ENCODE measurements at regions not wholly inside any gene's neighbourhood (a gene's known extent, or its start where the extent isn't known, plus 50 kb on each side); places are given as distances from the start of the nearest gene placed in this dataset.

DNA sequence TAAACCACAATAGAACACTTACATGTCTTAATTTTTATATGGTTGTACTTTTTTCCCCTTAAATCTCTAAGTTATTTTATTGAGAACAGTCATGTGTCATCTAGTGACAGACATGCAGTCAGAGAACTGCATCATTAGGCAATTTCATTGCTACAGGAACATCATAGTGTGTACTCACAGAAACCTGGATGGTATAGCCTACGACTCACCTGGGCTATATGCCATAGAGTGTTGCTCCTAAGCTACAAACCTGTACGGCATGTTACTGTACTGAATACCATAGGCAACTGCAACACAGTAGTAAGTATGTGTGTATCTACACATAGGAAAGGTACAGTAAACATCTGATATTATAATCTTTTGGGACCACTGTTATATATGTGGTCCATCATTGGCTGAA lies 557.6 kb downstream of the PRKD1 start:
- TF ChIP-seq, protein P1, sequence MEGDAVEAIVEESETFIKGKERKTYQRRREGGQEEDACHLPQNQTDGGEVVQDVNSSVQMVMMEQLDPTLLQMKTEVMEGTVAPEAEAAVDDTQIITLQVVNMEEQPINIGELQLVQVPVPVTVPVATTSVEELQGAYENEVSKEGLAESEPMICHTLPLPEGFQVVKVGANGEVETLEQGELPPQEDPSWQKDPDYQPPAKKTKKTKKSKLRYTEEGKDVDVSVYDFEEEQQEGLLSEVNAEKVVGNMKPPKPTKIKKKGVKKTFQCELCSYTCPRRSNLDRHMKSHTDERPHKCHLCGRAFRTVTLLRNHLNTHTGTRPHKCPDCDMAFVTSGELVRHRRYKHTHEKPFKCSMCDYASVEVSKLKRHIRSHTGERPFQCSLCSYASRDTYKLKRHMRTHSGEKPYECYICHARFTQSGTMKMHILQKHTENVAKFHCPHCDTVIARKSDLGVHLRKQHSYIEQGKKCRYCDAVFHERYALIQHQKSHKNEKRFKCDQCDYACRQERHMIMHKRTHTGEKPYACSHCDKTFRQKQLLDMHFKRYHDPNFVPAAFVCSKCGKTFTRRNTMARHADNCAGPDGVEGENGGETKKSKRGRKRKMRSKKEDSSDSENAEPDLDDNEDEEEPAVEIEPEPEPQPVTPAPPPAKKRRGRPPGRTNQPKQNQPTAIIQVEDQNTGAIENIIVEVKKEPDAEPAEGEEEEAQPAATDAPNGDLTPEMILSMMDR (IDR thresholded peaks at IDR 0.05; ENCODE audit: low read depth, low read length) = no peak
- no peak overlapping the region for H3K4me3 ChIP-seq (replicated peaks in 1 of 2; ENCODE audit: low read depth in 2 of 2, low read length in 2 of 2)
- peak in 1 of 2 donors; percentile 21 for DNase-seq (ENCODE audit: low read depth in 2 of 2)

DNA sequence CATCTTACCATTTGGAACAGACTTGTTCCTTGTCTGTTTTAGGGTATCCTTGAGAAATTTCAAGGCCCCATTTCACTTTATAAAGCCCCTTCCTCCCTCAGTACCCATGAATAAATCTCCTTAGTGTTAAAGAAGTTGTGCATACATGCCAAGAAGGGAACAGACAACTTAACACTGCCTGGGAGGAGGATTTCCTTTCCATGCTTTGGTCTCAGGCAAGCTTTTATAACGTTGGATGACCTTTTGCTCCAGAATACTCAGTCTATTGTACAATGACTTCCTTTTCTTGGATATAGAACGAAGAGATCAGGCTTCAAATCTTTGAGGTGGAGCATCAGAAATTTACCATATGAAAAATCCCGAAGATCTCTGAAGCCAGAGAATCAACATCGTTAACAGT lies 551.4 kb downstream of the PRKD1 start:
- no peak overlapping the region for H3K4me3 ChIP-seq (replicated peaks in 1 of 2; ENCODE audit: low read depth in 2 of 2, low read length in 2 of 2)
- TF ChIP-seq, protein P1 (IDR thresholded peaks at IDR 0.05; ENCODE audit: low read depth, low read length) = no peak
- no peak for DNase-seq (ENCODE audit: low read depth in 2 of 2)

DNA sequence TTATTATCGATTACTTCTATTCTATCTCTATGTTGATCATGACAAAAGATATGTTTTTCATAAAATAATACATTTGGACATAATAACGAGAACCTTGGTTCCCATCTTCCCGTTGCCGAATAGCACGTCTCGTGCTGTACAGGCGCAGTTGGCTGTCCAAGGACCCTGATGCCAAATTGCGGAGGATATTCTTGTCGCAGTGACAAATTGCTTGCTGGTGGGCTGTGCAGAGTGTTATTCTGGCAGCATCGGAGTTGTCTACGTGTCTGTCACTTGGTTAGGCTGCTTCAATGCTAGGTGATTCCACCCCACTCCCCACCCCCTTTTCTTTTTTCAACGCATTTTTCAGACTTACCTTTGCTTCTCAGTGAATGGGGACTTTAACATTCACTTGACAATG lies 546.8 kb downstream of the PRKD1 start:
- TF ChIP-seq, protein P1 (IDR thresholded peaks at IDR 0.05; ENCODE audit: low read depth, low read length) = no peak
- DNase-seq (ENCODE audit: low read depth in 2 of 2) = no peak
- H3K4me3 ChIP-seq (replicated peaks in 1 of 2; ENCODE audit: low read depth in 2 of 2, low read length in 2 of 2) = no peak overlapping the region

DNA sequence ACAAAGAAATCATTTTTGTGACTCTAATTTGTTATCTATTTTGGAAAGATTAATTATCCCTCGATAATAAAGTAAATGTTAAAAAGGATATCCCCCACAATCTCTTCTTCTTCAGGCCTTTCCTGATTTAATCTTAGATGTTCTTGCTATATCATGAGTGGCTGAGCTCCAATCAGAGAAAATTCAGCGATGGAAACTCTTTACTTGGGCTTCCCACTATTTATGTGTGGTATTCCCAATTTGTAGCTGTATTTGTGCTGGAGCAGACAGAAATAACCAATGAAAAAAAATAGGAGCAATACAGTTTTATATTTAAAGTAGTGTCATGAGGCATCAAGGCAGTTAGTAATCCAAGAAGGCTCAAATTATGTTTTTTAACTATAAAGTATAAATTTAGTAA lies 539.1 kb downstream of the PRKD1 start:
- no peak for DNase-seq (ENCODE audit: low read depth in 2 of 2)
- TF ChIP-seq, protein P1 (IDR thresholded peaks at IDR 0.05; ENCODE audit: low read depth, low read length) = no peak
- H3K4me3 ChIP-seq (replicated peaks in 1 of 2; ENCODE audit: low read depth in 2 of 2, low read length in 2 of 2) = no peak overlapping the region

DNA sequence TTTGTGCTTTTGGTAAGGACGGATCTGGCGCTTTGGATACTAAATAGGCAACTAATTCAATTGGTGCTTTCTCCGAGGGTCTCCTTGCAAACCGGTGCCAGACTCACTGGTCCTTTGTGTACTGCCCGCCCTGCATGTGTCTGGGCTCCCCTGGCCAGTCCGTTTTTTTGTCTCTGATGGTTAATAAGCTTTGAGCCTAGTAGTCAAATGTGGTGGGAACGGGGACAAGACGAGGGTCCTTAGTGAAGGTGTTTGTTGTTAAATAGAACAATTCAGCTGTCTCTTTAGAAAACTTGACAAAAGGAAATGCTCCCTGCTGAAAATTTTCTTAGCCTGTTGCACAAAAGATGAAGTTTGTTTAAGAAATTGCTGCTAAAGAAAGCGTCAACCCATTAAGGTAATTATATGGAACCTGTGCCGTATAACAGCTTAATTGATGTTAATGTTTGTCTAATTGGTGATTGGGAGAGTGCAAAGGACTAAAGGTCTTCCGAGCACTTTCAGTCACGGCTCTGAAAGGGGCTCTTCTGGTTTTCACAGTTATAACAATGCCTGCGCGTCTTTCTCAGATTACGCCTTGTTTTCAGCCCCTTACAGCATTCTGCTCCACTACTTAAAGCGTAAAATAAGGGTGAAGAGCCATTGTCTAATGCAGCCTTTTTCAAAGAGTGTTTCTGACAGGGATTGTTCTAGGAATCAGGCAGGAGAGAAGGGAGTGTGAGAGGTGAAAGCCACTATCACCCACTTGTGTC lies 537.4 kb downstream of the PRKD1 start:
- H3K4me3 ChIP-seq (replicated peaks in 1 of 2; ENCODE audit: low read depth in 2 of 2, low read length in 2 of 2) = no peak overlapping the region
- TF ChIP-seq, protein P1 (IDR thresholded peaks at IDR 0.05; ENCODE audit: low read depth, low read length) = no peak
- DNase-seq (ENCODE audit: low read depth in 2 of 2) = no peak

DNA sequence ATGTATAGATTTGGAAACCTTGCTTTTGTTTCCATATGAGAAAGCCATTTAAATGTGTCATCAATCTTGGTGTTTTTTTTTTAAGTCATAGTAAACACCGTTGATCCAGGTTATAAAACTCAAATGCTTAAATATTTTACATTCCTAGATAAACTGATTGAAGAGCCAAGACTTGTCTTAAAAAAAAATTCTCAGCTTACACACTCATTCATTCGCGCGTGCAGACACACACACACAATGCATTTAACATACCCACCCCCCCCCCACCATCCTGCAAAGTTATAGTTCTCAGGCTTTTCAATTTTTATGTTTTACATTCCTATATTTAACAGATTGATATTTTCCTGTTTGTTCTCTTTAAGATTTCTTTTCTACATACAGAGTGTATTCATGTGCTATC lies 536.4 kb downstream of the PRKD1 start:
- no peak overlapping the region for H3K4me3 ChIP-seq (replicated peaks in 1 of 2; ENCODE audit: low read depth in 2 of 2, low read length in 2 of 2)
- TF ChIP-seq, protein P1 (IDR thresholded peaks at IDR 0.05; ENCODE audit: low read depth, low read length) = no peak
- DNase-seq (ENCODE audit: low read depth in 2 of 2) = no peak

DNA sequence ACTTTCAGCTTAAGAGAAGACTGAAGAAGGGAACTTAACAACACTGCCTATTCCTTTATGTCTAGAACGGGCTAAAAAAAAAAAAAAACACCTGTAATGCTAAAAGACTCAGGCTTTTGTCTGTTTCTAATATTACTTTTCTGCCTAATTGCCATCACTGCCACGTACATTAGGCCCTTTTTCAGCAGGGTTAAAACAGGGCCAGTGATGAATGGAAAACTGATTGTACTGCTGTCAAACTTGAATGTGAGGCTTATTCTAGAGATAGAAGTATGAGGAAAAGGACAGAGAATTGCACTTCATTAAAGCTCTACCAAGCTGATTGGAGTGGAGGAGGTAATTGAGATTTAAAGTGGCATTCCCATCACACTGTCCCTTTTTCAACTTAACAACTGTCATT lies 535.8 kb downstream of the PRKD1 start:
- no peak overlapping the region for H3K4me3 ChIP-seq (replicated peaks in 1 of 2; ENCODE audit: low read depth in 2 of 2, low read length in 2 of 2)
- no peak for DNase-seq (ENCODE audit: low read depth in 2 of 2)
- TF ChIP-seq, protein P1 (IDR thresholded peaks at IDR 0.05; ENCODE audit: low read depth, low read length) = no peak

Measured in cardiac fibroblast (primary cell).